ENCODE measurements at regions not wholly inside any gene's neighbourhood (a gene's known extent, or its start where the extent isn't known, plus 50 kb on each side); places are given as distances from the start of the nearest gene placed in this dataset.

GRCh38 chr1:75668813-75669212, 55.7 kb upstream of the ACADM start:
- no peak overlapping the region for H3K4me3 ChIP-seq (ENCODE audit: low read length)
- no peak for TF ChIP-seq CTCF (IDR thresholded peaks at IDR 0.05; ENCODE audit: insufficient read depth, low read depth, low read length, missing control alignments)
- no peak for DNase-seq (ENCODE audit: low read depth)

GRCh38 chr1:75671708-75672107, 52.8 kb upstream of the ACADM start:
- H3K4me3 ChIP-seq (ENCODE audit: low read length), result no peak overlapping the region
- DNase-seq (ENCODE audit: low read depth), result no peak
- no peak for TF ChIP-seq CTCF (IDR thresholded peaks at IDR 0.05; ENCODE audit: insufficient read depth, low read depth, low read length, missing control alignments)

- no peak overlapping the region for H3K4me3 ChIP-seq (ENCODE audit: low read length)
- no peak for TF ChIP-seq CTCF (IDR thresholded peaks at IDR 0.05; ENCODE audit: insufficient read depth, low read depth, low read length, missing control alignments)
- no peak for DNase-seq (ENCODE audit: low read depth)
Measured at GRCh38 chr1:75672108-75672507, 52.4 kb upstream of the ACADM start.

- DNase-seq (ENCODE audit: low read depth), result peak; percentile 94
- no peak for TF ChIP-seq CTCF (IDR thresholded peaks at IDR 0.05; ENCODE audit: insufficient read depth, low read depth, low read length, missing control alignments)
- H3K4me3 ChIP-seq (ENCODE audit: low read length), result no peak overlapping the region
Measured at GRCh38 chr1:75672528-75673393, 51.7 kb upstream of the ACADM start.

GRCh38 chr1:75673399-75673798, 51.1 kb upstream of the ACADM start:
- TF ChIP-seq CTCF (IDR thresholded peaks at IDR 0.05; ENCODE audit: insufficient read depth, low read depth, low read length, missing control alignments), result no peak
- DNase-seq (ENCODE audit: low read depth), result no peak
- H3K4me3 ChIP-seq (ENCODE audit: low read length), result no peak overlapping the region

- H3K4me3 ChIP-seq (ENCODE audit: low read length), result no peak overlapping the region
- no peak for TF ChIP-seq CTCF (IDR thresholded peaks at IDR 0.05; ENCODE audit: insufficient read depth, low read depth, low read length, missing control alignments)
- no peak for DNase-seq (ENCODE audit: low read depth)
Measured at GRCh38 chr1:75673885-75674284, 50.6 kb upstream of the ACADM start.
